Stimulated activated CD4-positive, alpha-beta T cell treated with anti-CD3 and anti-CD28 coated beads, Interleukin-4, amount 100 ng/mL, for 24 hours (primary cell): ENCODE measurements at regions not wholly inside any gene's neighbourhood (a gene's known extent, or its start where the extent isn't known, plus 50 kb on each side); places are given as distances from the start of the nearest gene placed in this dataset.
A peak's percentile ranks its signal among the peaks of the same experiment; 100 is the strongest.

ENCODE experiments used
- DNase-seq: peaks from one replicate; pipeline ENCODE4 v3.0.0-alpha.2; 2020

DNA sequence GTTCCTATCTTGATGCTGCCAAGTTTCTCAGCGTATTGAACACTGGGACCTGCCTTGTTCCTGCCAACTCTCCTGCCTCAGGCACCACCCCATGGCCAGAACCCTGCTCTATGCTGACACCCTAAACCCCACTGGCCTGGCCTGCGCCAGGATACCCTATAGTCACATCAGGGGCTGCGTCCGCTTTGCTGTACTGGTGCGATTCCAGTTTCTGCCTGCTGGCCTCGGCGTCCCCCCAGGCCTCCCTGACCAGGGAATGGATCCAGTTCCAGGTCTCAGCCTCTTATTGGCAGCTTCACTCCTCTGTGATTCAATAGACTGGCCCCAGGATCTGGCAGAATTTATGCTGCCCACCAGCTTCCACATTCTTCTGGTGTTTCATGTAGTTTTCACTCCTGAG lies 55.0 kb downstream of the GPR6 start:
- DNase-seq: no peak

DNA sequence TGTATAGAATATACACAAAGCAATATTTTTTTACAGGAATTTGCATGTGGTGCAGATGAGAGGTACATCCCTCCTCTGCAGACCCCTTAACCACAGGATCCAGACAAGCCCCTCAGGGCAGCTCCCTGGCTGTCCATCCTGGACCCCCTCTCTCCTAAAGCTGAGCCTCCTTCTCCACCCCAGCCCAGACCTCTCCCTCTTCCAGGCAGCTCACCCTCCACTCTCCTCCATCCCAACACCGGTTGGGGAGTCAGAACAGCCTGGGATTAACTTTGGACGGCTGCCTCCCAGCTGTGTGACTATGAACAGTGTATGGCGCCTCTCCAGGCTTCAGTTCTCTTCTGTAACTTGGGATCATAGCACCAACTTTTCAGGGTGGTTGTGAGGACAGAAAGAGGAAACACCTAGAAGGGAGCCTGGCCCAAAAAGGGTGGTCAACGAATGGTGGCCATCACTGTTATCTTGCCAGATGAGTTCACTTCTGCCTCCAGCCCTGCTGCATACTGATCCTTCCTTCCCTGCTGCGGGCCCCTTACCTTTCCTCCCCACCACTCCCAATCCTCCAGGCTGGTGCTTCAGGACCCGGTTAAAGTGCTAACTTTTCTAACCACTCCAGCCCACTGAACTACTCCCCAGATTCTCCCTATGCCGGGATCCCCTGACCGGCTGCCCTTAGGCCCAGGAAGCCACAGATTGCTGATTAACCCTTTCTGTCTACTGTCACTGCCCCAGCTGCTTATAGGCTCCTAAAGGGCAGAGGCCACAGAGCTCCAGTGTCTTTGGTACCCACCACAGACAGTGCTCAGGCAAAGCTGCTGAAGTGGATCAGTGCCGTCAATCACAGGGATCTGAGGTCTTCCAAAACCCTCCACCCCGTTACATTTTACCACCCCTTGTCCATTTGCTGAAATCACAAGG lies 55.9 kb downstream of the GPR6 start:
- no peak for DNase-seq

DNA sequence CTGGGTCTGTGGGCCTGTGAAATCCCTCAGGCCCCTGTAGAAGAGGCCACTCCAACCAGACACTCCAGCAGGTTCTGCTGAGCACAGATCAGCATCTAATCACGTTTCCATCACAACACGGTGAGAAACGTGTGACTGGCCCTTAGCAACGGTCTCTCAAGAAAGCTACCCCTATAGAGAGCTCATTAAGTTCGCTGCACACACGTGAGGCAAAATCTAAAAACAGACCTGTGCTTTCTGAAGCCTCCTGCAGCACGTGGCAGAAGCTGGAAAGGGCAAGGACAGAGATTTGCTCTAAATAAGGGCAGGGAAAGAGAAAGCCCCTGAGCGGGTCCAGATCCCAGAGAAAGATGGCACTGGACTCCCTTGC lies 56.5 kb downstream of the GPR6 start:
- DNase-seq: no peak

DNA sequence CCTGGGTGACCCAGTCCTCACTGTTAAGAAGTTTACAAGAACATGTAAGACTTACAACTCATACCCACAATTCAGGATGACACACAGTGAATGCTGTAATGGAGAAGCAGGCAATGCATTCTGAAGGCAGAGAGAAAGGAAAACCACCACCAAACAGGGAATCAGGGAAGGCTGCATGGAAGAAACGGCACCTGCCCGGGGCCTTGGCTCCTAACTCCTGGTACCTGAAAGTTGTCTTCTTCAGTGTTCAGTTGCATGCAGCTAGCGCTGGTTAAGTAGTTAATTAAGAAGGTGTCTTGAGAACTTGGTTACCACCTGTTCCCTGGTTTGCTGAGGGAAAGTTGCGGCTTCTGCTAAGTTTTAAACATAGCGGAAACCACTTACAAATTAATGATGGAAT lies 57.2 kb downstream of the GPR6 start:
- no peak for DNase-seq

DNA sequence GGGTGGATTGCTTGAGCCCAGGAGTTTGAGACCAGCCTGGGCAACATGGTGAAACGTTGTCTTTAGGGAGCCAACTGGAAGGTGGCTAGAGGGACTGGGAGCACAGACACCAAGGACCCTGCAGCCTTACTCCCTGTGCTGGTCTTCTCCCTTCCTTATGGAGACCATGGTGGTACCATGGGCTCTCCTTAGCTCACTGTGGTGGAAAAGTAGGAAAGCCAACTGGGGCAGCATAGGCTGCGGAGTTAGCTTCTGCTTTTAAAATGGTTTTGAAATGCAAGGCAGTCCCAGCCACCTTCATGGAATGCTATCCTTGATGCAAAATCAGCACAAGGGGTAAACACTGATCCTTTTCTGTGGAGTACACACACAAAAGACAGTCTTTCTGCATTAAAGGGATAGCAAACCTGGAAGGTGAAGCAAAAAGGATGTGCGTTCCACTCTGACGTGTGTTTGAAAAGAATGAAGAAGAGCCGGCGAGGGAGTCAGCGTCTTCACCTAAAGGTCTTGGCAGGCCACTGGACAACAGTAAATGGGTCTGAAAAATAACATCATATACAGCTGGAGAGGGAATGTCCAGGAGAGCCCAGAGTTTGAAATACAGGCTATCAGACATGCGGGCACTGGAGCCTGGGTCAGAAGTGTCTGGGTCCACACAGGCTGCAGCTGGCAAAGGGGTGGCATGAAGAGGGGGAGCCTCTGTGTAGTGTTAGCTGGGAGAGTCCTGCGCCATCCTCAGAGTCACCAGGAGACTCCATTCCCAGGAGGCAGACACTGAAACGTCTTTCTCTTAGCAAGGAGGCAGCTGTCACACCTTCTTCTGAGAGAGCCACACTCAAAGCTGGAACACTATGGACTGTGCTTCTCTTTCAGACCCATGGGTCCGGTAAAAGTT lies 58.5 kb downstream of the GPR6 start:
- no peak for DNase-seq

DNA sequence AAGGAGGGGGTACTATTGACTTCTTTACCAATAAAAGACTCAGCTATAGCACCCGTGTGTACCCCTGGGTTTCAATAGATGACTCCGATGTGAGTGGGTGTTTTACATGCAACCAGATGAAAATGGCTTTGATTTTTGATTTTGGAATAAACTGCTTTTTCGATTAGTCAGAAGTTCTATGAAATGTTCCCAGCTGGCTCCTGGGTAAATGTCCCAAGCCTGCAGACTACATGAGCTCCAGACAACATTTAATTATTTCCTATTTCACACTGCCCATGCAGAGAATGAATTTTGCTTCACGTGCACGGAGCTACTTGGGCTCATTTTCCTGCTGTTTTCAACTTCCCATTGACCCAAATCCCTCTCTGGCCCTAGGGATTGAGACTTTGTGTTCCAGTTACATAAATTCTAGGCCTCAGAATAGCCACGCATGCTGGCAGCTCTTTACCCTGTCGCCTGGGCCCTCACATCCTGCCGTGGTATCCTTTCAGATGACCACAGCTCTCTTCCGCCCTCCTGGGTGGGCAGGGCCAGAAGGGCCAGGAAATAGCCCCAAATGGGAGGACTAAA lies 59.7 kb downstream of the GPR6 start:
- DNase-seq: no peak

DNA sequence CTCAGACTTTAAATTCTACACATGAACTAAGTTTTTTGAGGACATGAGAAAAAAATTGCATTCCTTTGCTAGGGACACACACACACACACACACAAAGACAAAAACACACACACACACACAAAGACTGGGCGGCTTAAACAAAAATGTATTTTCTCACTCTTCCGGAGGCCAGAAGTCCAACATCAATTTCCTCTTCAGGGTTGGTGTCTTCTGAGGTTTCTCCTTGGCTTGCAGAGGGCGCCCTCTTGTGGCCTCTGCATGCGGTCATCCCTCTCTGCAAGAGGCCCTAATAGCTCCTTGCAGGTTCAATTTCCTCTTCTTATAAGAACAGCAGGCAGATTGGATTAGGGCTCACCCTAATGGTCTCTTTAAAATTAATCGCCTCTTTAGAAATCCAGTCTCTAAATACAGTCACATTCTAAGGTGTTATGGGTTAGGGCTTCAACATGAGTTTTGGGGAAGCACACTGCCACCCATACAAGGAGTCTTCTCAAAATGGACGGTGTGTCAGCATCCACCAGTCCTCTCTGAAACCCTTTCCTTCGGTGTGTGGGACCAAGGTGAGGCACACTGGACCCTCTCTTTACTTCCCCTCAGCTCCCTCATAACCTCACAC lies 61.4 kb downstream of the GPR6 start:
- DNase-seq: peak; percentile 84

DNA sequence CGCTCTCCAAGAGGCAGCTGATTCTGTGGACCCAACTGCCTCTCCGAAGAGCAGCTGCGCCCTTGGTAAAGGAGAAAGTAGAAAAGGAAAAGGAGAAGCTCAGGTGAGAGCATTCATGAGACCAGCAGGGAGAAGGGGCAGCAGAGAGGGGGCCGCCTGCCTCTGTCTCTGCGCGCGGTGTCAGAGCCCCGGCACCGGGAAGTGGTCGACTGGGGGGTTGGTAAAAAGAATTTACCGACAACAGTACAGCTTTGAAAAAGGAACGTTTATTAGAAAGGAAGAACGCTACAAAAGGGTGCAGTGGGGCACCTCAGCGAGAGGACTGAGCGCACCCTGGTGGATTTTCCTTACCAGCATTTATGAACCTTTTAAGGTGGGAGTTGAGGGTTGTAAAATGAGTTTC lies 61.9 kb downstream of the GPR6 start:
- DNase-seq: peak; percentile 36

DNA sequence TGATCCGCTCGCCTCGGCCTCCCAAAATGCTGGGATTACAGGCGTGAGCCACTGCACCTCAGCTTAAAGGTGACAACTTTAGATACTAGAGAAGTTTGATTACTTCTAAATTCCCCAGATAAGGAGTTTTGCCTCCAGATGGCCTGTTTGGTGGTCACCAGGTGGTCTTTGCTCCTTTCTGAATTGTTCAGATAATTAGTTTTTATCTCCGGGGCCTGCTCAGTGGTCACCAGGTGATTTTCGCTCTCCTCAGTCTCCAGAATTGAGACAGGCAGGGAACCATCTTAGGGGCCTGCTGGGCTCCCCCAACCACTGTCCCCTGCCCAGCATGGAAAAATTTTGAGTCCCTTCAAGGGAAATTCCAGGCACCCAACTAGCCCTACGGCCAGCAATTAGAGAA lies 62.6 kb downstream of the GPR6 start:
- no peak for DNase-seq

DNA sequence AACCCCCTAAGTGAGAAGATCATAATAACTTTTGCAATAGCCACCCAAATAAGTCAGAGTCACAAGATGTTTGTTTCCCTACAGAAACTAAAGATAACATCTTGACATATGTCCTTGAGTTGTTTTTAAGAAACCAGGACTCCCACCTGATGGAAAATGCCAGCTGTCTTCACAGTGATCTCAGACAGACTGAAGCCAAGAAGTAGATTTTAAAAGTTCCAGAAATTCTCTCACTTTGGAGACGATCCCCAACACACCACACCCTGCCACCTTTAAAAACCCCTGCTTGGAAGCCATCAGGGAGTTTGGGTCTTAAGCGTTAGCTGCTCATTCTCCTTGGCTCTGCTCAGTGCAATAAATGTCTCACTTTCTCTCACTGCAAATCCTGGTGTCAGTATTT lies 63.0 kb downstream of the GPR6 start:
- DNase-seq: no peak

DNA sequence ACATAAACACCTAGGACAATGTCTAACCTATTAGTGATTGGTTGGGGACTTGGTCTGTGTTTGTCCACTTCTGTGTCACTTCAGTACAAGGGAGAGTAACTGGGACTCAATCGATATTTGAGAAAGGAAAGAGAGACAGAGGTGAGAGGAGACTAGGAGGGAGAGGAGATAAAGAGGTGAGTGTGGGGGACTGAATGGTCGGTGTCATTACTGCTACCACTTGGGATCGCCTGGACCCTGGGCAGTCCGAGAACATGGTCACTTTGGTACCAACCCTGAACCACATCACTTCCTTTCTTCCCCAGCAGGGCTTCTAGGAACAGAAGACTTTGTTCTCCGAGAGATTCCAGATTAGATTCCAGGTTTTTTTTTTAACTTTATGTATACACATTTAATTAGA lies 63.7 kb downstream of the GPR6 start:
- DNase-seq: no peak

DNA sequence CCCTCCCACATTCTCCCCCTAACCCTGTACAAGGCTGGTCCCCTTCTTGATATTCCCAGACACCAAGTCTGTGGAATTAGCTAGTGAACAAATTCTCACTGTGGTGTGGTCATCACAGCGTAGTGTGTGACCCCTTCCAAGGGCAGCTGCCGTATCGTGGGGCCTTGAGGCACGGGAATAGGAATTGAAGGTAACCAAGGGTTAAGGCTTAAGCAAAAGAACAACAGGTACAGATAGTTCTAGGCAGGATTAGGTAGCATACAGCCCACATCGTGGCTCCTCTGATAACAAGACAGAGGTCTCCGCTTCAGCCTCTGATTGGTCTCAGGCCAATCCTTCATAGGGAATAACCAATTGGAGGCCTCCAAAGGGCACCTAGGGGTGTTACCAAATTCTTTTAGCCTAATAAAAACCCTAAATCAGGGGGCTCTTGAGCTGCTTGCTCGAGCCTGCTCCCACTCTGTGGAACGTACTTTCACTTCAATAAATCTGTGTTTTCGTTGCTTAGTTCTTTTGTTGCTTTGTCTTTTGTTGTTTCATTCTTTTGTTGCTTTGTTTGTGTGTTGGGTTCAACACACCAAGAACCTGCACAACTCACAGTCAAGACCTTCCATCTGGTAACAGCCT lies 64.7 kb downstream of the GPR6 start:
- no peak for DNase-seq

DNA sequence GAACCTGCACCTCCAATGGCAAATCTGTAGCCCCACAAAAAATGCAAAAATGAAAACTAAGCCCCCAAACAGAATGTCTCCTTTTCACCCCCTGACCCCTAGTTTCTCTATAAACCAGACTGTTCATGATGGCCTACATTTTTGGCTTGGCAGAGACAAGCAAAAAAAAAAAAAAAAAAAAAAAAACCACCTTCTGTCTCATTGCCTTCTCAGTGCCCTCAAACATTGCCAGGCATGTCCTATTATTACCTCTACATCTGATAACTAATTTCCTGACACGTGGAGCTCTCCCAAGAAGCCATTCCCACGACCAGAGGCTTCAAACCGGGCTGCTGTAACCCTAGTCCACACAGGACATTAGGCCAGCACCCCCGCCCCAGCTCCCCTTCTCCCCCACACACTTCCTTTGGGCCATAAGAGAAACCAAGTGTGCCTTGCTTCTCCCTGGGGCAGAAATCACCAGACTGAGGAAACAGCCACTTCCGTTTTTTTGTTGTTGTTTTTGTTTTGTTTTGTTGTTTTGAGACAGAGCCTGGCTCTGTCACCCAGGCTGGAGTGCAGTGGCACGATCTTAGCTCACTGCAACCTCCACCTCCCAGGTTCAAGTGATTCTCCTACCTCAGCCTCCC lies 65.4 kb downstream of the GPR6 start:
- no peak for DNase-seq

DNA sequence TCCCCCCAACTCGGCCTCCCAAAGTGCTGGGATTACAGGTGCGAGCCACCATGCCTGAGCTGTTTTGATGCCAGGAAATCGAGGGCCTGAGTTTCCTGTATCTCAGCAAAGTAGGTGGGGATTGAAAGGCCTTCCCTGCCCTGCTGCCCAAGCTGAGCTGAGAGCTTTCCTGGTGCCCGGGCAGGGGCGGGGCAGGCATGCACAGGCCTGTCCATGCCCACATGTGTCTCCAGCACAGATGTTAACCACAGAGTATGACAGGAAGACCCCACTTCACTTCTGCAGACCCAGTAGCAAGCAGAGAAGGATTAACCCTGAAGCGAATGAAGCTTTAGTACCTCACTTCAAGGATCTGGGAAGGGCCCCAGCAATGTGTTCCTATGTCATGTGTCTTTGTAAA lies 66.0 kb downstream of the GPR6 start:
- DNase-seq: no peak

DNA sequence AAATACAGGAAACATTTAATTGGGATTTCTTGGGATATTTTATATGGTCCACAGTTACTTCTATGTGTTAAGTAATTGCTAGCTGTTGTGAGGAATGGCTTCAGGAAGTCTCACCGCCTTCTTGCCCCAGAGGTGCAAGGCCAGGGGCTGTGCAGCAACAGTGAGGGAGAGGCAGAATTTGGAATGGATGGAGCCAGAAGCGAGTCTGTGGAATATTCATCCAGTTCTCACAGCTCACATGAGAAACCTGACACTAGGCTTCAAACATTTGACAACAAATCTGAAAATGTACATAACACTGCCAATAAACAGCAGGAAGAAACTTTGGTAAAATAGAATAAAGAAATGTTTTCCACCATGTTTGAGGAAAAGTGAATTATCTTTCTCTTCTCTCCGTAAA lies 66.5 kb downstream of the GPR6 start:
- no peak for DNase-seq

DNA sequence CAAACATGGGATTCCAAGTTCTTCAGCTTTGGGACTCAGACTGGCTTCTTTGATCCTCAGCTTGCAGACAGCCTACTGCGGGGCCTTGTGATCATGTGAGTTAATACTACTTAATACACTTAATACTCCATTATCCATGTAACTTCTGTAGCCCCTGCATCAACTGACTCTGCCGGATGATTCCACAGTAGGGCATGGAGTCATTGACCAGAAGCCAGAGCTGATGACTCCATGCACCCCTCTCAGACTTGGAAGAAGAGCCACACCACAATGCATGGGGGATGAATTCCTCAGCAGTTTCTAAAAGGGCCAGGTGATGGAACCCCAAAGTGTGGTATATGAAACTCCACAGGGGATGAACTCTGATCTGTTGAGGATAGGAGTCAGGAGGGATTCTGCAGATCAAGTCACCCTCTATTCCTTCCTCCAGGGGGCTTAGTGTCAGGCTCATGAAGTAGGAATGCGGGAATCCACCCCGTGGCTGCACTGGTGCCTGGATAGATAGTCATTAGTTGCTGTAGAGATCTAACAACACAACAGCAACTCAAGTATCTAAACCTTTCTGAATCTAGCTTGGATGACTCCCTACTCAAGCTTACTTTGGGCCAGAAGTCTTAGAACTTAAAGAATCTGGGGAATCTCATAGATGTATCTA lies 70.2 kb downstream of the GPR6 start:
- no peak for DNase-seq

DNA sequence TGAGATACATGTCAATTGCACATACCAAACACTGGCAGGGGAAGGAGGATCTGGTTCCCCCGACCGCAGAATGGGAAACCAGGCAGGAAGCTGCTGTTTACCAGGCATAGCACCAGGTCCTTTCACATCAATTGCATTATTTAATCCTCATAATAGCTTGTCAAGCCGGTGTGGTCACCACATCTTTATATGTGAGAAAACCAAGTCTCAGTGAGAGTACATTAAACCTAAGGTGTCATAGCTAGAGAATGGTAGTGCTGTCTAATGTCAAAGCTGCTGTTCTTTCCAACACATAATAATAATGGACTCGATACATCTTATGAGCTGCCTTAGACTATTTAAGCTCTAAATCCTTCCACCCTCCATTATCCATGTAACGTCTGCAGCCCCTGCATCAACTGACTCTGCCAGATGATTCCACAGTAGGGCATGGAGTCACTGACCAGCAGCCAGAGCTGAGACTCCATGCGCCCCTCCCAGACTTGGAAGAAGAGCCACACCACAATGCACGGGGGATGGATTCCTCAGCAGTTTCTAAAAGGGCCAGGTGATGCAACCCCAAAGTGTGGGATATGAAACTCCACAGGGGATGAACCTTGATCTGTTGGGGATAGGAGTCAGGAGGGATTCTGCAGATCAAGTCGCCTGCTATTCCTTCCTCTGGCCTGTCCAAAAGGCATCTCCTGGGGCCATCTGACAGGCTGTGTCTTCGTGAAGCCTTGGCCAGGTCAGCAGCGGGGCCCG lies 71.8 kb downstream of the GPR6 start:
- DNase-seq: no peak
